HG03354 (cell line): ENCODE measurements at regions not wholly inside any gene's neighbourhood (a gene's known extent, or its start where the extent isn't known, plus 50 kb on each side); places are given as distances from the start of the nearest gene placed in this dataset.
"Not testable (repeated sequence)": the region's sequence is repeated elsewhere in the genome, so short reads cannot be mapped to it uniquely, and the experiment has no call there.

Source experiments
- ATAC-seq: cut with Tn5 transposase; IDR thresholded peaks from one replicate; pipeline ENCODE4 v1.9.1; 2021; ENCODE audit warnings: mild to moderate bottlenecking; ENCODE audit not compliant: unreplicated experiment, poor library complexity, severe bottlenecking

- ATAC-seq: no peak
Measured at GRCh38 chr13:60214213-60215055, 50.7 kb upstream of the DIAPH3 start.

GRCh38 chr13:60220072-60220471 is 56.3 kb upstream of the DIAPH3 start:
- ATAC-seq: no peak

GRCh38 chr13:60221581-60221980 is 57.9 kb upstream of the DIAPH3 start:
- no peak for ATAC-seq

GRCh38 chr13:60226507-60226906 is 62.8 kb upstream of the DIAPH3 start:
- ATAC-seq: no peak

GRCh38 chr13:60227158-60227557 is 63.4 kb upstream of the DIAPH3 start:
- no peak for ATAC-seq

- ATAC-seq: no peak
Measured at GRCh38 chr13:60229708-60230272, 66.1 kb upstream of the DIAPH3 start.

GRCh38 chr13:60230593-60230992 is 66.9 kb upstream of the DIAPH3 start:
- ATAC-seq: peak; percentile 54

- ATAC-seq: no peak
Measured at GRCh38 chr13:60242043-60242595, 78.4 kb upstream of the DIAPH3 start.

GRCh38 chr13:60244381-60244780 is 80.7 kb upstream of the DIAPH3 start:
- no peak for ATAC-seq

- not testable (repeated sequence) for ATAC-seq
Measured at GRCh38 chr13:60251419-60251818, 87.7 kb upstream of the DIAPH3 start.

- ATAC-seq: no peak
Measured at GRCh38 chr13:60258349-60258748, 94.6 kb upstream of the DIAPH3 start.

- no peak for ATAC-seq
Measured at GRCh38 chr13:60260440-60260839, 96.7 kb upstream of the DIAPH3 start.

GRCh38 chr13:60261432-60262351 is 98.0 kb upstream of the DIAPH3 start:
- ATAC-seq: no peak

GRCh38 chr13:60265566-60265965 is 101.8 kb upstream of the DIAPH3 start:
- ATAC-seq: no peak

- peak; percentile 94 for ATAC-seq
Measured at GRCh38 chr13:60267498-60268202, 103.9 kb upstream of the DIAPH3 start.

GRCh38 chr13:60268203-60268555 is 104.5 kb upstream of the DIAPH3 start:
- ATAC-seq: no peak

GRCh38 chr13:60273971-60274527 is 110.3 kb upstream of the DIAPH3 start:
- ATAC-seq: no peak

GRCh38 chr13:60274655-60275054 is 110.9 kb upstream of the DIAPH3 start:
- ATAC-seq: no peak

GRCh38 chr13:60275208-60275607 is 111.5 kb upstream of the DIAPH3 start:
- no peak for ATAC-seq
